Sigmoid colon (tissue), 4 donors: ENCODE measurements at regions not wholly inside any gene's neighbourhood (a gene's known extent, or its start where the extent isn't known, plus 50 kb on each side); places are given as distances from the start of the nearest gene placed in this dataset.

Source experiments
- POLR2A ChIP-seq, 2 donors: fragments of 450-650 bp; IDR thresholded peaks; one replicate each; pipeline ENCODE4 v1.6.1; 2016; ENCODE audit warnings: antibody characterized with exemption in 2 of 2, mild to moderate bottlenecking in 2 of 2, moderate library complexity in 2 of 2
- POLR2AphosphoS5 ChIP-seq, 4 donors: sonication (generic); formaldehyde crosslinking; IDR thresholded peaks; one replicate each; pipeline ENCODE4 v1.6.1; 2017; ENCODE audit warnings: antibody characterized with exemption in 4 of 4

DNA sequence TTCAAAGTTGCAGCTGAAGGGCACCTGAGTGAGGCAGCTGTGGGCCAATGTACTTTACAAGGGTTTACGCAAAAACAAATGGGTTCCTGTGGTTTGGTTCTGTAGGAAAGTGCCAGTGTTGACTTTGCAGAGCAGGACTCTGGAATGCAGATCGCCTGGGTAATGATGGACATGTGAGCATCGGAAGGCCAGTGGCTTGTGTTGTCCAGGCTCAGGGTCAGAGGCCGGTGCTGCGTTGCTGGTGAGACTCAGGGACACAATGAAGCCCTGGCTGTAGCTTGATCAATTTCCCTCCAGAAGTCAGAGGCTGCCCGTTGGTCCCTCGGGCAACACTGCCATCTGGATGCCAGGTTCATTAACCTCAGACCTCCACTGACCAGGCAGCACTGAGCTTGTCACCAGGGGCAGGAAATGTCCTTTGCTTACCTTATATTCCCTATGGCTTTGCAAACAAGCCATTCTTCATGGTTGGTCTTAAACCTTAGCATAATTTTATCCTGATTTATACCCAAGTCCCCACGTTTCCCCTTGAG lies 753.4 kb downstream of the QKI start:
- TF ChIP-seq POLR2A (IDR thresholded peaks at IDR 0.05) (no peak), POLR2AphosphoS5 (IDR thresholded peaks at IDR 0.05) (no peak)
